Hepatocyte (in vitro differentiated cells): ENCODE measurements at regions not wholly inside any gene's neighbourhood (a gene's known extent, or its start where the extent isn't known, plus 50 kb on each side); places are given as distances from the start of the nearest gene placed in this dataset.

Source experiments
- DNase-seq: peaks from one replicate; pipeline ENCODE4 v3.0.0-alpha.2; 2016; ENCODE audit warnings: low spot score
- H2AFZ ChIP-seq: fragments of 200-600 bp; sonication (generic); 2 replicates; pipeline ENCODE4 v1.6.0; 2016; ENCODE audit warnings: antibody characterized with exemption, mild to moderate bottlenecking
- H3K27ac ChIP-seq: fragments of 200-600 bp; sonication (generic); 2 replicates; pipeline ENCODE4 v1.5.1; 2016; ENCODE audit warnings: mild to moderate bottlenecking
- H3K27me3 ChIP-seq: fragments of 200-600 bp; sonication (generic); 2 replicates; pipeline ENCODE4 v1.6.1; 2016
- H3K36me3 ChIP-seq: fragments of 200-600 bp; sonication (generic); replicated peaks from 2 replicates; pipeline ENCODE4 v1.5.1; 2016; ENCODE audit warnings: low read depth; ENCODE audit not compliant: insufficient read depth
- H3K4me1 ChIP-seq: fragments of 200-600 bp; sonication (generic); 2 replicates; pipeline ENCODE4 v1.5.1; 2016; ENCODE audit warnings: mild to moderate bottlenecking, moderate library complexity; ENCODE audit not compliant: insufficient read depth
- H3K4me2 ChIP-seq: fragments of 200-600 bp; sonication (generic); 2 replicates; pipeline ENCODE4 v1.6.0; 2016
- H3K4me3 ChIP-seq: fragments of 200-600 bp; sonication (generic); 2 replicates; pipeline ENCODE4 v1.5.1; 2016; ENCODE audit warnings: mild to moderate bottlenecking
- H3K79me2 ChIP-seq: fragments of 200-600 bp; sonication (generic); 2 replicates; pipeline ENCODE4 v1.6.0; 2017; ENCODE audit warnings: mild to moderate bottlenecking
- H3K9me2 ChIP-seq: fragments of 200-600 bp; sonication (generic); replicated peaks from 2 replicates; pipeline ENCODE4 v1.6.0; 2017; ENCODE audit warnings: mild to moderate bottlenecking; ENCODE audit not compliant: insufficient read depth
- H3K9me3 ChIP-seq: fragments of 200-600 bp; sonication (generic); 2 replicates; pipeline ENCODE4 v1.5.1; 2016; ENCODE audit warnings: low read depth, mild to moderate bottlenecking
- H4K20me1 ChIP-seq: fragments of 200-600 bp; sonication (generic); 2 replicates; pipeline ENCODE4 v1.6.0; 2016; ENCODE audit warnings: mild to moderate bottlenecking; ENCODE audit not compliant: insufficient read depth, poor library complexity, severe bottlenecking
- EZH2 ChIP-seq: fragments of 200-600 bp; sonication (generic); IDR thresholded peaks from 2 replicates; pipeline ENCODE4 v1.6.1; 2016; ENCODE audit warnings: antibody characterized with exemption, mild to moderate bottlenecking, borderline replicate concordance
- EZH2phosphoT487 ChIP-seq: fragments of 200-600 bp; sonication (generic); IDR thresholded peaks from one replicate; pipeline ENCODE4 v1.6.1; 2018; ENCODE audit warnings: antibody characterized with exemption, mild to moderate bottlenecking, low read depth, moderate library complexity; ENCODE audit not compliant: unreplicated experiment, severe bottlenecking
- WGBS: methylation state at CpG from one replicate; pipeline ENCODE4 v1.1.6; 2016; ENCODE audit warnings: low lambda C conversion rate; ENCODE audit errors: missing lambda C conversion rate; 5-methylcytosine and 5-hydroxymethylcytosine counted together
- TF ChIP-seq, protein P1 (sequence below): fragments of 200-600 bp; sonication (generic); IDR thresholded peaks from 2 replicates; pipeline ENCODE4 v1.5.1; 2016; ENCODE audit warnings: antibody characterized with exemption, mild to moderate bottlenecking; ENCODE audit not compliant: poor library complexity

DNA sequence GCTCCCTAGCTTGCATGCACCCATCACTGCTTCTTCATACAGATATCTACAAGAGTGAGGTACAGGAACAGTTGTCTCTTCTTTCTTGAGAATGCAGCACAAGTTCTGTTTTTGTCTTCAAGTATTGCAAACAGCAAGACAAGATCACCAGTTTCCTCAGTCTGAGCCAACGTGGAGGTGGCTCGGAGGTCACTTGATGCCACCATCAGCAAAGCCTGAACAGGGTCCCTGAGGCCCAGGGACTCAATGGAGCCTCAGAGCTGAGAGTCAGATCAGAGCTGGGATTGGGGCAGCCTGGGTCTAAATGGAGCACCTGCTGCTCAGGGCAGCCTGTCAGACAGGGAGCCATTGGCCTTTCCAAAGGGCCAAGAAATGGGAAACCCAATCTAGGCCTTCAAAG is 290.7 kb upstream of the ID2 start:
- no peak for DNase-seq
- WGBS: 98% methylated on average over 2 of the region's 2 CpGs
- no peak overlapping the region for H3K27ac ChIP-seq
- H3K4me2 ChIP-seq: no peak overlapping the region
- H3K9me3 ChIP-seq: no peaks in the 10 kb centered on the region
- H3K79me2 ChIP-seq: no peaks in the 10 kb centered on the region
- no peak overlapping the region for H2AFZ ChIP-seq
- no peaks in the 10 kb centered on the region for H3K27me3 ChIP-seq
- TF ChIP-seq, protein P1, sequence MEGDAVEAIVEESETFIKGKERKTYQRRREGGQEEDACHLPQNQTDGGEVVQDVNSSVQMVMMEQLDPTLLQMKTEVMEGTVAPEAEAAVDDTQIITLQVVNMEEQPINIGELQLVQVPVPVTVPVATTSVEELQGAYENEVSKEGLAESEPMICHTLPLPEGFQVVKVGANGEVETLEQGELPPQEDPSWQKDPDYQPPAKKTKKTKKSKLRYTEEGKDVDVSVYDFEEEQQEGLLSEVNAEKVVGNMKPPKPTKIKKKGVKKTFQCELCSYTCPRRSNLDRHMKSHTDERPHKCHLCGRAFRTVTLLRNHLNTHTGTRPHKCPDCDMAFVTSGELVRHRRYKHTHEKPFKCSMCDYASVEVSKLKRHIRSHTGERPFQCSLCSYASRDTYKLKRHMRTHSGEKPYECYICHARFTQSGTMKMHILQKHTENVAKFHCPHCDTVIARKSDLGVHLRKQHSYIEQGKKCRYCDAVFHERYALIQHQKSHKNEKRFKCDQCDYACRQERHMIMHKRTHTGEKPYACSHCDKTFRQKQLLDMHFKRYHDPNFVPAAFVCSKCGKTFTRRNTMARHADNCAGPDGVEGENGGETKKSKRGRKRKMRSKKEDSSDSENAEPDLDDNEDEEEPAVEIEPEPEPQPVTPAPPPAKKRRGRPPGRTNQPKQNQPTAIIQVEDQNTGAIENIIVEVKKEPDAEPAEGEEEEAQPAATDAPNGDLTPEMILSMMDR: no peak
- no peak for TF ChIP-seq EZH2phosphoT487
- TF ChIP-seq EZH2: no peak
- no peaks in the 10 kb centered on the region for H3K36me3 ChIP-seq
- no peaks in the 10 kb centered on the region for H4K20me1 ChIP-seq
- peaks cover 8% of the 10 kb centered on the region for H3K4me1 ChIP-seq
- no peaks in the 10 kb centered on the region for H3K9me2 ChIP-seq
- H3K4me3 ChIP-seq: no peak overlapping the region

DNA sequence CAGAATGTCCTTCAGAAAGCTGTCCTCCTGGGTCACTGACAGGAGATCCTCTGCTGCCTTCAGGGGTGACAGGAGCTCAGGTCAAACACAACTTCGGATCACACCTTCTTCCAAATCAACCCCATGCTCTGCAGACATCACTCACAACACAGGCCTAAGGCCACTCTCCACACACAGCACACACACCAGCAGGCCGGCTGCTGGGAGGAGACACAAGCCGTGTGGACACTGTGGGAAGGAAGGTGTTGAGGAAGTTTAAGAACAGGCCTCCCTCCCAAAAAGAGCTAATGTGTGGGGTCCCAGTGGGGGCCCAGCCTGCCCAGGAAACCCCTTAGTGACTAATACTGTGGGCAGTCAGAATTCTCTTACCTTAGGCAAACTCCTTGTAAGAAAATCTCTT is 290.3 kb upstream of the ID2 start:
- Histone ChIP-seq H4K20me1 (no peaks in the 10 kb centered on the region), H3K9me2 (no peaks in the 10 kb centered on the region), H3K36me3 (no peaks in the 10 kb centered on the region), H3K4me1 (peaks cover 8% of the 10 kb centered on the region), H3K27ac (no peak overlapping the region), H3K4me3 (no peak overlapping the region), H3K79me2 (no peaks in the 10 kb centered on the region), H3K4me2 (no peak overlapping the region), H3K27me3 (no peaks in the 10 kb centered on the region), H2AFZ (no peak overlapping the region), H3K9me3 (no peaks in the 10 kb centered on the region)
- no peak for DNase-seq
- 83% methylated on average over 3 of the region's 3 CpGs for WGBS
- no peak for TF ChIP-seq EZH2phosphoT487
- TF ChIP-seq EZH2: no peak
- TF ChIP-seq, protein P1: no peak

DNA sequence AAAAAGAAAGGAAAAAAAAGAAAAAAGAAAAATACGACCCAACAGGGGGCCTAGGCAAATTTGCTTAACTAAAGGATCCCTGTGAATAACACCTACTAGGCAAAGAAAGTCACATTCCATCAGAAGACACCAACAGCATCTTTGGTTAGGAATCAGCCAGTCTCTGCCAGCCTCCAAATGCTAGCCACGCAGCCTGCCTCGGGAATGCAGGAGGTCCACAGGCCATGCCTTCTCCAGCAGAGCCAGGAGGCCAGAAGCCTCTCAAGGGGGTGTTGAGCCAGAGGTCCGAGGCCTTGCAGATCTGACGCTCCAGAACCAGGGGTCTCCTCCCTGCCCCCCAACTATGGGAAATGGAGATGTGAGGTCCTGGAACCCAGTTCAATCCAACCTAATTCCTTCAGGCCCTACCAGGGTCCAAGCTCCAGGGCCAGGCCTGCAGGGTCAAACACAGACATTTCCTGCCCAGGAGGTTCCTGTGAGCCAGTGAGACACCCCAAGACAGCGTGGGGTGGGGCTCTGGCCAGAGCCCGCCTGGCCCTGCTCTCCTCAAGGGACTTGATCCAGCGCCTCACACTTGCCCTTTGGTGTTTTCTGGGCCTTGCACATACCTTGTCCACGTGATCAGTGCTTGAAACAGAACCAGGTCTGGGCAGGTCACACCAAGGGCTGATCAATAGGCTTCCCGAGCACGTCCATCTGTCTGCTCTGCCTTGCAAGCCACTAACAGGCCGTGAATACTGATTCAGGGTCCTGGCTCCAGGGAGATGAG is 289.6 kb upstream of the ID2 start:
- Histone ChIP-seq H3K27ac (no peak overlapping the region), H3K79me2 (no peaks in the 10 kb centered on the region), H2AFZ (no peak overlapping the region), H3K27me3 (no peaks in the 10 kb centered on the region), H3K9me2 (no peaks in the 10 kb centered on the region), H3K4me2 (no peak overlapping the region), H4K20me1 (no peaks in the 10 kb centered on the region), H3K9me3 (no peaks in the 10 kb centered on the region), H3K36me3 (no peaks in the 10 kb centered on the region), H3K4me1 (peaks cover 8% of the 10 kb centered on the region), H3K4me3 (no peak overlapping the region)
- no peak for TF ChIP-seq EZH2
- TF ChIP-seq, protein P1: no peak
- no peak for TF ChIP-seq EZH2phosphoT487
- no peak for DNase-seq
- WGBS: 88% methylated on average over 12 of the region's 12 CpGs
